ENCODE measurements at regions not wholly inside any gene's neighbourhood (a gene's known extent, or its start where the extent isn't known, plus 50 kb on each side); places are given as distances from the start of the nearest gene placed in this dataset.

DNA sequence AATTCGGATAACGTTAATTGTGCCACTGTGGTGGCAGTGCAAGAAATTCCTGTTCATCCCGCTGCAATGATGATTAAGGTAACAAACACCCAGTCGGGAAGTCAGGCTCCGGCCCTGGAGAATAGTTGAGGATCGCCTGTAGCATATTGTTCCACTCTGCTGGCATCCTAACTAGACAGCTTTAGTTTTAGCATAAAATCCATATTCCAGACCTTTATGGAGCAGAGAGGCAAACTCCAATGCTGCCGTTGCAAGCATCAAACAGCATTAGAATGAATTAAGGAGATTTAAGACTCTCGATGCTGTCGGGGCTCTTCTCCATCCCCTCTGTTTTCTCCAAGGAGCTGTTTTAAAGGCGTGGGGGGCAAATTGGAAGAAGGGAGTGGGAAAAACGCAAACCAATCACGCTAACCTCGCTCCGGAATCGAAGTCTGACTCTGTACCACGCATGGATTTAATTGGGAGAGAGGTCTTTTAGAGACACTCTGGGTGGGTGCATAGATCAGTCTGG, 660.4 kb downstream of the VRK1 start:
- Histone ChIP-seq H3K4me2 (ENCODE audit: low read depth, low read length) (no peak overlapping the region), H2AFZ (ENCODE audit: low read length) (no peak overlapping the region), H3K27me3 (ENCODE audit: control insufficient read depth in 1 of 2, insufficient read depth in 2 of 2, low read length in 2 of 2) (no peaks in the 10 kb centered on the region), H3K27ac (ENCODE audit: extremely low read length, insufficient read depth, low read length) (no peak overlapping the region), H3K36me3 (replicated peaks in 1 of 2; ENCODE audit: control insufficient read depth in 1 of 2, insufficient read depth in 2 of 2, low read length in 2 of 2) (no peaks in the 10 kb centered on the region), H3K4me3 (replicated peaks in 1 of 3; ENCODE audit: insufficient read depth in 1 of 3, low read depth in 2 of 3, low read length in 3 of 3) (no peak overlapping the region), H3K9ac (ENCODE audit: insufficient read depth, low read depth, low read length) (no peak overlapping the region), H4K20me1 (ENCODE audit: insufficient read depth, low read length) (no peaks in the 10 kb centered on the region), H3K79me2 (ENCODE audit: insufficient read depth, low read length) (no peaks in the 10 kb centered on the region), H3K4me1 (ENCODE audit: insufficient read depth, low read length) (no peaks in the 10 kb centered on the region), H3K9me3 (ENCODE audit: low read length) (peaks cover 82% of the 10 kb centered on the region)
- CTCF ChIA-PET (ENCODE audit: low intra/inter-chr PET ratio, low total read pairs): no interaction called here
- POLR2A ChIA-PET: no interaction called here
- DNase-seq (ENCODE audit: low spot score): no peak
- intact Hi-C loops (cut with micrococcal nuclease; ENCODE audit: unreplicated experiment) (no loop called here), in situ Hi-C loops (cut with HindIII; ENCODE audit: extremely low pct_ligation_motif_present, low pct_unique_long_range_greater_than_20kb) (no loop called here)
- BruUV-seq (replicated peaks): no TSS peak
- 48% methylated on average over 13 of the region's 16 CpGs for WGBS (ENCODE audit: low lambda C conversion rate)
- TF ChIP-seq JUN (CRISPR knock-in tag; IDR thresholded peaks at IDR 0.05): no peak
- TF ChIP-seq ZKSCAN8 (CRISPR knock-in tag; IDR thresholded peaks at IDR 0.05; ENCODE audit: borderline replicate concordance): no peak
- TF ChIP-seq FOXO1 (CRISPR knock-in tag; IDR thresholded peaks at IDR 0.05): no peak
- no peak for TF ChIP-seq JARID2 (CRISPR knock-in tag; IDR thresholded peaks at IDR 0.05; ENCODE audit: insufficient replicate concordance)
- no peak for TF ChIP-seq ZNF160 (CRISPR knock-in tag; IDR thresholded peaks at IDR 0.05)
- no peak for TF ChIP-seq ZNF777 (CRISPR knock-in tag; IDR thresholded peaks at IDR 0.05)
- TF ChIP-seq SAFB2 (CRISPR knock-in tag; IDR thresholded peaks at IDR 0.05; ENCODE audit: borderline replicate concordance, low read depth): no peak
- TF ChIP-seq, protein P1, sequence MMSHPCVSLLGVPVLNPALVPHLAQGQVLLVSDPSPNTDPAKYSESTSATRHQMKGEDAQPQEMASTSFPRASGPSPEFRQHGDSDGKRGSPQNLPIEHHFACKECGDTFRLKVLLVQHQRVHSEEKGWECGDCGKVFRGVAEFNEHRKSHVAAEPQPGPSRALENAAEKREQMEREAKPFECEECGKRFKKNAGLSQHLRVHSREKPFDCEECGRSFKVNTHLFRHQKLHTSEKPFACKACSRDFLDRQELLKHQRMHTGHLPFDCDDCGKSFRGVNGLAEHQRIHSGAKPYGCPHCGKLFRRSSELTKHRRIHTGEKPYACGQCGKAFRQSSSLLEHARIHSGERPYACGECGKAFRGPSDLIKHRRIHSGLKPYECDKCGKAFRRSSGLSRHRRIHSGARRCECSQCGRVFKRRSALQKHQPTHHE (CRISPR knock-in tag; IDR thresholded peaks at IDR 0.05; ENCODE audit: borderline replicate concordance): no peak
- no peak for ATAC-seq
- FAIRE-seq: no peak

DNA sequence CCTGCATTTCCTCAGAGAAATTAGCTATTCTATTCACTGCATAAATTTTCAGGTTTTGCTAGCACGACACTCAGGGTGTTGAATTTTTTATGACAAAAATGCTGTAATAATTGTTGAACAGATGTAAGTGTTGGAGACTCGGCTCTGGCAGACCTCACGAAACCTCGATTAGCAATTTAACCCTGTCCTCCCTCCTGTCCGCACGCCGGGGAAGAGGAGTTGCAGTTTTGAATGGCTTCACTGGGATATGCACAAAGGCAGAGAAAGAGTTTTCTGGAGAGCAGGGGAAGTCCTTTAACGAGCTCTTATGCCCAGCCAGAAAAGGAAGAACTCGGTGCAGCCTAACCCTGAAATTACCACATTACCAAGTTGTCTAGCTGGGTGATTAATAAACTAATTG, 661.1 kb downstream of the VRK1 start:
- ATAC-seq (no peak), FAIRE-seq (no peak), DNase-seq (ENCODE audit: low spot score) (no peak)
- no TSS peak for BruUV-seq (replicated peaks)
- ChIA-PET POLR2A (no interaction called here), CTCF (ENCODE audit: low intra/inter-chr PET ratio, low total read pairs) (no interaction called here)
- no peaks in the 10 kb centered on the region for H3K36me3 ChIP-seq (replicated peaks in 1 of 2; ENCODE audit: control insufficient read depth in 1 of 2, insufficient read depth in 2 of 2, low read length in 2 of 2)
- no peaks in the 10 kb centered on the region for H4K20me1 ChIP-seq (ENCODE audit: insufficient read depth, low read length)
- H3K27ac ChIP-seq (ENCODE audit: extremely low read length, insufficient read depth, low read length): no peak overlapping the region
- H2AFZ ChIP-seq (ENCODE audit: low read length): no peak overlapping the region
- no peak overlapping the region for H3K4me3 ChIP-seq (replicated peaks in 1 of 3; ENCODE audit: insufficient read depth in 1 of 3, low read depth in 2 of 3, low read length in 3 of 3)
- TF ChIP-seq SMARCE1 (IDR thresholded peaks at IDR 0.05; ENCODE audit: borderline replicate concordance) (no peak), MBD4 (IDR thresholded peaks at IDR 0.05; ENCODE audit: borderline replicate concordance, low read length) (no peak), TCF7L2 (IDR thresholded peaks at IDR 0.05; ENCODE audit: low read depth, low read length) (no peak), KDM5A (IDR thresholded peaks at IDR 0.05; ENCODE audit: borderline replicate concordance, low read length) (no peak)
- no peaks in the 10 kb centered on the region for H3K4me1 ChIP-seq (ENCODE audit: insufficient read depth, low read length)
- H3K4me2 ChIP-seq (ENCODE audit: low read depth, low read length): no peak overlapping the region
- in situ Hi-C loops (cut with HindIII; ENCODE audit: extremely low pct_ligation_motif_present, low pct_unique_long_range_greater_than_20kb): no loop called here
- no peaks in the 10 kb centered on the region for H3K27me3 ChIP-seq (ENCODE audit: control insufficient read depth in 1 of 2, insufficient read depth in 2 of 2, low read length in 2 of 2)
- no peaks in the 10 kb centered on the region for H3K79me2 ChIP-seq (ENCODE audit: insufficient read depth, low read length)
- no peak overlapping the region for H3K9ac ChIP-seq (ENCODE audit: insufficient read depth, low read depth, low read length)
- WGBS (ENCODE audit: low lambda C conversion rate): 45% methylated on average over 9 of the region's 9 CpGs
- peaks cover 86% of the 10 kb centered on the region for H3K9me3 ChIP-seq (ENCODE audit: low read length)
- intact Hi-C loops (cut with micrococcal nuclease; ENCODE audit: unreplicated experiment): no loop called here

Measured in HepG2 (cell line).